GM23338 (cell line): ENCODE measurements at regions not wholly inside any gene's neighbourhood (a gene's known extent, or its start where the extent isn't known, plus 50 kb on each side); places are given as distances from the start of the nearest gene placed in this dataset.

ENCODE experiments used
- EZH2 ChIP-seq: fragments of 200-600 bp; sonication (generic); IDR thresholded peaks from one replicate; pipeline ENCODE4 v1.8.0; 2017; ENCODE audit warnings: antibody characterized with exemption, mild to moderate bottlenecking, low read depth; ENCODE audit not compliant: unreplicated experiment
- EZH2phosphoT487 ChIP-seq: fragments of 200-600 bp; sonication (generic); IDR thresholded peaks from one replicate; pipeline ENCODE4 v1.8.1; 2018; ENCODE audit warnings: antibody characterized with exemption; ENCODE audit not compliant: unreplicated experiment
- JUNB ChIP-seq: IDR thresholded peaks from one replicate; pipeline ENCODE4 v1.6.1; 2016; ENCODE audit warnings: antibody characterized with exemption; ENCODE audit not compliant: unreplicated experiment
- POLR2AphosphoS5 ChIP-seq: IDR thresholded peaks from 2 replicates; pipeline ENCODE4 v1.6.1; 2016; ENCODE audit warnings: antibody characterized with exemption, low read depth
- TF ChIP-seq, protein P1 (sequence below), 2 experiments: fragments of 200-600 bp in 1 of 2; sonication (generic) in 1 of 2; conservative IDR thresholded peaks; 2 replicates each; pipeline versions ENCODE4 v1.5.1 to v1.6.1; 2016 to 2017; ENCODE audit warnings: antibody characterized with exemption in 2 of 2, low read depth in 2 of 2, mild to moderate bottlenecking in 2 of 2, moderate library complexity in 1 of 2
- TF ChIP-seq, protein P2 (sequence below): IDR thresholded peaks from one replicate; pipeline ENCODE4 v1.6.1; 2018; ENCODE audit warnings: antibody characterized with exemption; ENCODE audit not compliant: unreplicated experiment

DNA sequence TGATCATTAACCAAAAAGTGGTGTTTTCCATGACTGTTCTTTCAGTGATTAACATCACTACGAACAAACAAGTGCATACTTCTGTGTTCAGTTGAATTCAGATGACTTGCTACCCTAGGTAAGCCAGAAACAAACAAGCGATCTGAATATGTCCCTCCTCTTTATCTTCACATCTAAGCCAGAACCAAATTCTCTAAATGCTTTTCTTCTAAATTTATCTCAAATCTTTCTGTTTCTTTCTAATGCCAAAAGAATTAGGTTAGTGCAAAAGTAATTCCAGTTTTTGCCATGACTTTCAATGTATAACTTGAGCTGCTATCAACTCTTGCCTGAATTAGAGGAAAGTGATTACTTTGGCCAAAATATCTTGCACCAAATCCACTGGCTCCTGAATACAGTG is 481.2 kb downstream of the COL11A1 start:
- TF ChIP-seq, protein P1, sequence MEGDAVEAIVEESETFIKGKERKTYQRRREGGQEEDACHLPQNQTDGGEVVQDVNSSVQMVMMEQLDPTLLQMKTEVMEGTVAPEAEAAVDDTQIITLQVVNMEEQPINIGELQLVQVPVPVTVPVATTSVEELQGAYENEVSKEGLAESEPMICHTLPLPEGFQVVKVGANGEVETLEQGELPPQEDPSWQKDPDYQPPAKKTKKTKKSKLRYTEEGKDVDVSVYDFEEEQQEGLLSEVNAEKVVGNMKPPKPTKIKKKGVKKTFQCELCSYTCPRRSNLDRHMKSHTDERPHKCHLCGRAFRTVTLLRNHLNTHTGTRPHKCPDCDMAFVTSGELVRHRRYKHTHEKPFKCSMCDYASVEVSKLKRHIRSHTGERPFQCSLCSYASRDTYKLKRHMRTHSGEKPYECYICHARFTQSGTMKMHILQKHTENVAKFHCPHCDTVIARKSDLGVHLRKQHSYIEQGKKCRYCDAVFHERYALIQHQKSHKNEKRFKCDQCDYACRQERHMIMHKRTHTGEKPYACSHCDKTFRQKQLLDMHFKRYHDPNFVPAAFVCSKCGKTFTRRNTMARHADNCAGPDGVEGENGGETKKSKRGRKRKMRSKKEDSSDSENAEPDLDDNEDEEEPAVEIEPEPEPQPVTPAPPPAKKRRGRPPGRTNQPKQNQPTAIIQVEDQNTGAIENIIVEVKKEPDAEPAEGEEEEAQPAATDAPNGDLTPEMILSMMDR (conservative IDR thresholded peaks at IDR 0.05; ENCODE audit: low read depth in 2 of 2): no peak
- TF ChIP-seq EZH2phosphoT487: no peak
- TF ChIP-seq, protein P2, sequence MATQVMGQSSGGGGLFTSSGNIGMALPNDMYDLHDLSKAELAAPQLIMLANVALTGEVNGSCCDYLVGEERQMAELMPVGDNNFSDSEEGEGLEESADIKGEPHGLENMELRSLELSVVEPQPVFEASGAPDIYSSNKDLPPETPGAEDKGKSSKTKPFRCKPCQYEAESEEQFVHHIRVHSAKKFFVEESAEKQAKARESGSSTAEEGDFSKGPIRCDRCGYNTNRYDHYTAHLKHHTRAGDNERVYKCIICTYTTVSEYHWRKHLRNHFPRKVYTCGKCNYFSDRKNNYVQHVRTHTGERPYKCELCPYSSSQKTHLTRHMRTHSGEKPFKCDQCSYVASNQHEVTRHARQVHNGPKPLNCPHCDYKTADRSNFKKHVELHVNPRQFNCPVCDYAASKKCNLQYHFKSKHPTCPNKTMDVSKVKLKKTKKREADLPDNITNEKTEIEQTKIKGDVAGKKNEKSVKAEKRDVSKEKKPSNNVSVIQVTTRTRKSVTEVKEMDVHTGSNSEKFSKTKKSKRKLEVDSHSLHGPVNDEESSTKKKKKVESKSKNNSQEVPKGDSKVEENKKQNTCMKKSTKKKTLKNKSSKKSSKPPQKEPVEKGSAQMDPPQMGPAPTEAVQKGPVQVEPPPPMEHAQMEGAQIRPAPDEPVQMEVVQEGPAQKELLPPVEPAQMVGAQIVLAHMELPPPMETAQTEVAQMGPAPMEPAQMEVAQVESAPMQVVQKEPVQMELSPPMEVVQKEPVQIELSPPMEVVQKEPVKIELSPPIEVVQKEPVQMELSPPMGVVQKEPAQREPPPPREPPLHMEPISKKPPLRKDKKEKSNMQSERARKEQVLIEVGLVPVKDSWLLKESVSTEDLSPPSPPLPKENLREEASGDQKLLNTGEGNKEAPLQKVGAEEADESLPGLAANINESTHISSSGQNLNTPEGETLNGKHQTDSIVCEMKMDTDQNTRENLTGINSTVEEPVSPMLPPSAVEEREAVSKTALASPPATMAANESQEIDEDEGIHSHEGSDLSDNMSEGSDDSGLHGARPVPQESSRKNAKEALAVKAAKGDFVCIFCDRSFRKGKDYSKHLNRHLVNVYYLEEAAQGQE: no peak
- no peak for TF ChIP-seq JUNB
- no peak for TF ChIP-seq POLR2AphosphoS5
- TF ChIP-seq EZH2: no peak
